ENCODE measurements at regions not wholly inside any gene's neighbourhood (a gene's known extent, or its start where the extent isn't known, plus 50 kb on each side); places are given as distances from the start of the nearest gene placed in this dataset.

DNA sequence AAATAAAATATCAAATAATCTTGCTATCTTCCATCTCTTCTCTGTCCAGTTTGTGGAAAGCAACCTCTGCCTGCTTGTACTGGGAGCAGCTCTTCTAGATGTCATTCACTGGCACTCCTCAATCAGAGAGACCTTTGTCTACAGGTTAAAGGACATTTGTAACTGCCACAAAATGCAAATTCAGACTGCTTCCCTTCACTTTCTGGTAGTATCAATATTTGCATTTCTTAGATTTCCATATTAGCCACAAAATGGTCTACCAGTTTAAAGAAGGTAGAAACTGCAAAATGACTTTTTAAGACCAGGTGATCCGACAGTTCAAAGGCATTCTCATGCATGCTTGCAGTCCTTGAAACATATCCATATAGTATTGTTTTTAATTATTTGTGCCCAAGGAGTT lies 51.7 kb upstream of the RCN1 start:
- no peak for DNase-seq (ENCODE audit: low spot score)

DNA sequence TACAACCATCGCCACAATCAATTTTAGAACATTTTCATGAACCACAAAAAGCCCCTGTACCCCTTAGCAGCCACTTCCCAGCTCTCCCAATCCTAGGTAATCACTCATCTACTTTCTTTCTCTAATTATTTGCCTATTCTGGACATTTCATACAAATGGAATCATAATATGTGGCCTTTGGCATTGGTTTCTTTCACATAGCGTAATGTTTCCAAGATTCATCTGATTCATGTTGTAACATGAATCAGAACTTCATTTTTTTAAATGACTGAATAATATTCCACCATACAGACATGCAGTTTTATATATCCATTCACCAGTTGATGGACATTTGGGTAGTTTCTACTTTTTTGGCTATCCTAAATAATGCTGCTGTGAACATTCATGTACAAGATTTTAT lies 56.2 kb upstream of the RCN1 start:
- DNase-seq (ENCODE audit: low spot score): no peak

DNA sequence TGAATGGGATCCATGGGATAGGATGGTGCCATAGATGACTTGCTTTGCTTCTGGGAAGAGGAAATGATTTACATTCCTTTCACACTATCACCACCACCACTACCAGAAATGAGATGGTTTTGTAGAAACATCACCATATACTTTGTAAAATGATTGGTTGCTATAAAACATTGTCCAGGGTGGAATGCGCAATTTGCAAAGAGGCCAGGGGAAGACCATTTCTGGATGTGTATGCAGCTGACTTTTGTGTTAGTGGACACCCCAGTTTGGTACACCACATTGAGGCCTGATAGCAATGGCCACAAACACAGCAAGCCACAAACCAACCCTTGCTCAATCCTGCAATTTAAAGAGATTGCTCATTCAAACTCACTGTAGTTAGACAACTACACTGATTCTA lies 56.7 kb upstream of the RCN1 start:
- peak; percentile 86 for DNase-seq (ENCODE audit: low spot score)

DNA sequence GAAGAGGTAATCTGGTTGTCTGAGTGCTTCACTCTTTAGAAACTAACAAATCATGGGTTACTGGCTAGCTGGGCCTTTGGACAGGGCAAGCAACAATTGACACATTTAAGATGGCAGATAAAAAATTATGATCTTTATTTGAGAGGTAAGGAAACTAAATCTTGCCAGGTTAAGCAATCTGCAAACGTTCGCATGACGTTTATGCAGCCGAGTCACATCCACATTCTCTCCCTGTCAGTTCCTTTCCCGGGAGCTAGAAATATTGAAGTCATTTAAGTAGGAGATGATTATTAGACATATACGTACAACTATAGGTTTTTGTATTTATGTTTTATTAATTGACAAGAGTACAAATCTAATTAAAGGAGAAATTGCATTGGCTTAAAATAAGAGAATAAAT lies 57.4 kb upstream of the RCN1 start:
- no peak for DNase-seq (ENCODE audit: low spot score)

DNA sequence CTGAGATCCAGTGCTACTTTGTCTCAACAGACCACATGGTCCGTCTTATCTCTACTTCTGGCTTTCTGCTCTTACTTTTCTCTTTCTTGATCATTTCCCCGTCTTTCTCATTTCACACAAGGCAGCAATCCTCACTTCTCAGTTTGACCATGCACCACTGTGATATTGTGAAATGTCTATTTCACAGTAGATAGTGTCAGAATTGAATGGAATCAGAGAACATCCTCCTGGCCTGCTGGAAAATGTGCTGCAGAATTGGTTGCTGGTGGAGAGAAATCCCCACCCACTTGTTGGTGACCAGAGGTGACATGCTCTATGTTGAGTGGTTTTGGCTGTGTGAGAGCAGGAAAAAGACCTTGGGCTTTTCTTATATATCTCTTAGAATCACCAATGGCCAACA lies 57.8 kb upstream of the RCN1 start:
- DNase-seq (ENCODE audit: low spot score): no peak

DNA sequence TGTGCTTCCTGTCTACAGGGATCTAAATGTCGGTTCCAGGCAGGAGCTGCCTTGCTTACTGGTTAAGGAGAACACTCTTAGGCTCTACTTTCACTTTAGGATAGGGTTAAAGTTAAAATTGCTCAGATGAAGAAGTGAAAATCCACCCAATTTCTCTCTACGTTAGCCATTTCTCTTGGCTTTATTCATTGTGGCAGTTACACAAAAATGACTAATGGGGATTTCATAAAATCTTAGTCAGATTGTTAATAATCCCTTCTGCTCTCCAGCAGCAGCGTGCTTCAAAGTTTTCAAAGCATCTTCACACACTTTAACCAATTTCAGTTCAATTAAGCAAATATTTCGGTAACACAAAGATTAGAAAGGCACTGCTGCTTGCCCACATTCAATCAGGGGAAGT lies 58.4 kb upstream of the RCN1 start:
- DNase-seq (ENCODE audit: low spot score): no peak

DNA sequence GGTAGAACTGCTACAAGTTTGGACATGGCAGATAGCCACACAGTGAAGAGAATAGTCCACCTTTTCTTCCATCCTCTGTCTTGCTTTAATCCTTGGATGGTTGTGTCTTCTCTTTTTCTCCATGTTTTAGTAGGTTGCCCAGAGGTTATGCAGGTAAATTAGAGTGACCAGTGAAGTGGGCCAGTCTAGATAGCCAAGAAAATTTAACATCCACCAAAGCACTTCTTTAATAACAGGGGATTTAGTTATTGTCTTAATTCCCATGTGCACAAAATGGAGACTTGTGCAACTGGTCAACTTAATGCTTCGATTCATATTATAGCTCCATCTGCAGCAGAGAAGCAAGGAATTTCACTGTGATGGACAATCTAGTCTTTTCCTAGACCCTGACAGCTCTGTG lies 58.8 kb upstream of the RCN1 start:
- DNase-seq (ENCODE audit: low spot score): no peak

DNA sequence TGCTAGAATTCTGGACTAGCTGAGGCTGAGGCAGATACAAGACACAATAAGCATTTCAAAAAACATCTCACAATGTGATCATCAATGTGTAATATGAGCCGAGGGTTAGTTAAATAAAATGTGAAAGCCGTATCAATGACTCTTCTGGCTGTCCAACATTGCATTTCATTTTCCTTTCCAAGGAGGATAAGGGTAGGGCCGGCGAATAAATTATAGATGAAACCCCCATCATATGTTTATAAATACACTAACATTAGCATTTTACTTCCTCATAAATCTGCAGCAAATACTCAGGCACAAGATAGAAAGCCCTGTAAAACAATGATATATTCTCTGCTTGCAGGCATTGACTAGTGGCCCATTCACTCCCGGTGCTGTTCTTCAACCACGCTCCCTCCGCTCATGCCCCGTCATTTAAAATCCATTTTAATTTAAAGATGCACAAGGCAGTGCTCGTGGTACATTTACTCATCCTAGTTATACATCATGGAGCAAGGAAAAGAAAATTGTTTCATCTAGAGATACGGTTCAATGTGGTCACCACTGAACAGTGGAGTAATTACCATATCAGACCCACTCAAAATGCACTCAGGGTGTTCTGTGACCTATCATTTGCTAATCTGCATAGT lies 59.9 kb upstream of the RCN1 start:
- DNase-seq (ENCODE audit: low spot score): no peak

DNA sequence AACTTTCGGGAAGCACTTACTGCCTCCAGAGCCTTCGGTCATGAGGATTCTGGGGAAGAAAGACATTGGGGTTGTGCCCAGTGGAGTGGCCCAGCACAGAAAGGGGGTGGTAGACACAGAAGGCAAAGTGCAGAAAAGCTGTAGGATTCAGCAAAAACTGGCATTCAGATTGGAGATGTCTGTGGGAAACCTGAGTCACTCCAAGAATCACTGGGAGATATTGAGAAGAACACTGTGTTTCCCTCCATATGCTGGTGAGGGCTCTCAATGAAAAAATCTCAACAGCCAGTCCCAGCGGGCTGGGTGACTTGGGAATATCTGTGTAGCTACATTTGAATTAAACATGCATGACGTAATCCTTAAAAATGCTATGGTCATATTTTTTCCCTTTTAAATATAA lies 61.2 kb upstream of the RCN1 start:
- peak; percentile 35 for DNase-seq (ENCODE audit: low spot score)

DNA sequence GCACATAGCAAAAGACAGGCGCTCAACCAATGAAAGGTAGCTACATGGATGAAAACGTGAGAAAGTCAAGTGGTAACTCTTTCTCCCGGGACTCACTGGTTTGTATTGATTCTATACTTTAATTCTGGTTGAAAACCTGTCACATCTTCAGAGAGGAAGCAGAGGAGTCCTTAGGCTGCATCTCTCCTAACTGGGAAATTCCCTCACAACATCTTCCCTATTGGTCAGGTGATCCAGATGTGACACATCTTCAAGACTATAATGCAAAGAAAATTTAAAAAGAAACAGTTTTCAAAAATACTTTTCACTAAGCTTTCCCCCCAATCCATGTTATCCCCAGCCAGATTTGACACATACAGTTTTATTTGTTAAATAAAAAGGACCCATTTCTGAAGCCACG lies 62.7 kb upstream of the RCN1 start:
- DNase-seq (ENCODE audit: low spot score): no peak

DNA sequence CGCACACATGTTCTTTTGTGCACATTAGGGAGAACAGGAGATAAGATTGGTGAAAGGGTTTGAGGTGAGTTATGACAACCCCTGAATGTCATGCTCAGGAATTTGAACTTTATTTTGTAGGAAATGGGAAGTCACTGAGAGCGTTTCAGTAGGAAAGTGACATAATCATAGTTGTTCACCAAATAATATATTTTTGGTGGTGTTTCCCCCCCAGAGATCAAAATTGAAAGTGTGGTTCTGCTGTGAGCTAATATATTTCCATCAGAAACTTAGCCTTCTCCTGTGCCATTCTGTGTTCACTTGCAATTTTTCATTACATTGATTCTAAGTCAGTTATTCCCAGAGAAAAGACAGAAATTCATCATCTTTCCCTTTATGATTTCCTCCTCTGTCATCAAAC lies 64.1 kb upstream of the RCN1 start:
- DNase-seq (ENCODE audit: low spot score): no peak

DNA sequence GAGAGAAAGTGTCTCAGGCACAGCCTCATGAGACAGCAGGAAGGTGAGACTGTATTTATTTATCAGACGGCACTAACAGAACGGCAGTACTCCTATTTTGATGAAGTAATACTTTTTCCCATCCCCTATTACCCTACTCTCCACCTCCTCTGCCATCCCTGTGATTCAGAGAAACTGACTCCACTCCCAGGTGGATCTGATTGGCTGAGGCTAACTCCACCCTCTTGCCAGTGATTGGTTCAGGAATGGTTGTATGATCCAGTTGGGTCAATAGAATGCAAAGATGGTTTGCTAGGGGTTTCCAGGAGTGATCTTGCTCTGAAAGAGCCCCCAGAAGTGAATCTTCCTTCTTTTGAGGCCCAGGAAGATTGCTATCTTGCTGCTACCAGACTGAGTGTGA lies 65.9 kb upstream of the RCN1 start:
- DNase-seq (ENCODE audit: low spot score): no peak

DNA sequence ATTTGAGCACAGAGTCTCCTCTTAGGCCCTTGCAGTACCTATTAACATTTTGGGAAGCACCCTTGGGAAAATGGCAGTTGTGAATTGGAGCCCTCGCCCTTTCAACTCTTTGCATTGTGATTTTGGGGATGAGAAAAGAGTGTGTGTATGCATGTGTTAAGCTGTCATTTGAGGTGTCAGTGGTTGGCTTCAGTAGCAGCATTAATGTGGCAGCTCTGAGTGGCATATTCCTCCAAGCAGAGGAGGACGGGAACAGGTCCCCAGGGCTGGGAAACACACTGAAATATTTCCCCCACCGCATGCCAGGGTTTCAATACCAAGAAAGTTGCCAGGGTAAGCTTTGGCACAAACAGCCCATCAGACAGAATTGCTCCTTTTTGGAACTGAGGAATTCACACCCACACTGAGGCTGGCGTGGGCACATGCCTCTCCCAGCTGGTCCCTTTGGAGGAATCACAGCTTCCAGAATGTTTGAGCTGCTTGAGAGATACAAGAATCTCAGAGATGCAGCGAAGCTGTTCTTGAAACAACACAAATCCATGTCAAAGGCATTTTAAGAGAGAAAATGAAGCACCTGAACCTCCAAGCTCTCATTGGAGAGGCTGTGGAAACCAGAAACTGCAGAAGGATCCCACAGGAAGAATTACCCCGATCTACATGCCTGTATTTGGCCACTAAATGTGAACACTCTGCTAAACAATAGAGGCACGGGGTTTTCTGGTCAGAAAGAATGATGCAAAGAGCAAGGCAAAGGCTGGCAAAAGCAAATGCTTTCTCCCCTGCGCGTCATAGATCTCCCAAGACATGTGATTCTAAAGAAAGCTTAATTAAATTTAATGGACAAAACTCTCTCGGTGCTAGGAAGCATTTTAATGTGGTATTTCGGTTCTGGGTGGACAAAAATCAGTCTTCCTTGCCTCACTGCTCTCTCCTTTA lies 67.2 kb upstream of the RCN1 start:
- no peak for DNase-seq (ENCODE audit: low spot score)

DNA sequence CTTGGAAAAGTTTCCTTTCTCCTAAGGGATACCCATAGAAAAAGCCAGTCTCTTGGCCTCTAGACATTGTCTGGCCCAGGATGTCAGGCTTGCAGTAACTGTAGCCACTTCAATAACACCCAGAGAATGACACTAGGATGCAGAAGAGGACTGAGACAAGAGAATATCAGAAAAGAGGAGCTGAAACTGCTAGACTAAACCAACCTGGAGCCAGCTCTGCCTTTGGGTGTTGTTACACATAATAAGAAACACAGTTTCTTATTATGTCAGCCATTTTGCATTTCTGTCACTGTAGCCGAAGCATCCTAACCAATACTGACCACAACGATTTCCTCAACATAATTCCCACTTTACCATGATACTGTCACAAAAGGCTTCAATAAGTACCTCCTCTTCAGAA lies 72.2 kb upstream of the RCN1 start:
- no peak for DNase-seq (ENCODE audit: low spot score)

DNA sequence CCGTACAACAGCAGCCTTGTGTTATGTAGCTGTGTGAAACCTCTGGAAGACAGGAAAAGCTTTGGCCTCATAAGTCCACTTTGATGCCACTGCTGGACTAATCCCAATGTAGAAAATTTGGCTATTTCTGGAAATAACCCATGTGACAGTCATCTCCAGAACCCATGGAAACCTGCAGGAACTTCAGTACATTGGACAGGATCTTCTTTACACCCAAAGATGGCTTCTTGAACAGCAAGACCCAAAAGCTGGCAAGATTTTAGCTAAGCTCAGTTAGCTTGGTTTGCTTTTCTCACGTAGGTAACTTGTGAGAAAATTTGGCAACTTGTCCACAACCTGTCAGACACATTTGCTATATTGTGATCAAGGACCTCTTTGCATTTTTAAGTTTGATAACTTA lies 74.8 kb upstream of the RCN1 start:
- no peak for DNase-seq (ENCODE audit: low spot score)

DNA sequence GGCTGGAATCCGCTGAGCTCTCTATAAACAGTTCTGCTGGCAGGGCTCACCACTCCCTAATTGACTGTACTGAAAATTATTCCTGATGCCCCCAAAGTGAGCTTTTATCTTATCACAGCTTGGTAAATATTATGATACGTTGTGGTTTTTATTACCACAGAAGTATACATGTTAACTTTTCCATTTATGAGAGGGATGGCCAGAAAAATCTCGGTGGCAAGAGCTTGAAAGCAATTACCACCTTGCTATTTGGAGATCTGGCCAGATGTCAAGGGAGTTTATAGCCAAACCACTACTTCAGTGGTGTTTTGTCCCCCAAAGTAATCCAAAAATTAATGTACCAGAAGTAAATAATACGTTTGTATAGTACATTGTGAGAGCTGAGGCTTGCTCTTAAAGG lies 75.4 kb upstream of the RCN1 start:
- no peak for DNase-seq (ENCODE audit: low spot score)

DNA sequence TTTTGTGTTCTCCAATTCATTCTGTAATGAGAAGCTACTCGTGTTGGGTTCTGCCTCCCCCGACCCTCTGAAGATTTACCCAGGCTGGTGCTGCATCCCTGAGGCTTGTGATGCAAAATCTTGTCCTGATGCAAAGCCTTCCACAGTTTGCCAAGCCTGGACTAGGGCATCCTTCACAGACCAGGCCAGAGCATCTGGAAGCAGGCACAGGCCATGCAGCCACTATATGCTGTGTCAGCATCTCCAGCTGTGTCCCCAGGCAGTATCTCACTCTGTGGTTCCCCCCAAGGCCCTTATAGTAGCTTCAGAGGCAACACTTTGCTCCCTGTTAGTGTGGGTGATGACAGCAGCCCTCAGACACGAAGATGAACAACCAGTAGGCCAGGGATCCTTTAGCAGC lies 77.3 kb upstream of the RCN1 start:
- DNase-seq (ENCODE audit: low spot score): no peak

DNA sequence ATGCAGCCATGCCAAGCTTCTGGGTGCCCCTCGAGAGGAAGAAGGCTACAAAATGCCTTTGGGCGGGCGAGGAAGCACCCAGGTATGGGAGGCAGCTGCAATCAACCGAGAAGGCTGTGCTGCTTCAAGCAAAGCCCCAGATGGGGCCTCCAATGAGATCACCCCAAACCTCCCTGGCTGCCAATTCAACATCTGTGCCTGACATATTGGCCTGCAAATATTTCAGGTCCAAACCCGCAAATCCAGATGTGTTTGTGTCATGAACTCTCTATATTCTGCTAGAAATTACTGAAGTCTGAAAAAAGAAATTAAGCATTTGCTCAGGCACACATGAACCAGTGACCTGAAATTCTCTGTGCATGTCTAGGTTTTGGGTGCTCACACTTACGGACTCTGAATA lies 78.8 kb upstream of the RCN1 start:
- DNase-seq (ENCODE audit: low spot score): no peak

DNA sequence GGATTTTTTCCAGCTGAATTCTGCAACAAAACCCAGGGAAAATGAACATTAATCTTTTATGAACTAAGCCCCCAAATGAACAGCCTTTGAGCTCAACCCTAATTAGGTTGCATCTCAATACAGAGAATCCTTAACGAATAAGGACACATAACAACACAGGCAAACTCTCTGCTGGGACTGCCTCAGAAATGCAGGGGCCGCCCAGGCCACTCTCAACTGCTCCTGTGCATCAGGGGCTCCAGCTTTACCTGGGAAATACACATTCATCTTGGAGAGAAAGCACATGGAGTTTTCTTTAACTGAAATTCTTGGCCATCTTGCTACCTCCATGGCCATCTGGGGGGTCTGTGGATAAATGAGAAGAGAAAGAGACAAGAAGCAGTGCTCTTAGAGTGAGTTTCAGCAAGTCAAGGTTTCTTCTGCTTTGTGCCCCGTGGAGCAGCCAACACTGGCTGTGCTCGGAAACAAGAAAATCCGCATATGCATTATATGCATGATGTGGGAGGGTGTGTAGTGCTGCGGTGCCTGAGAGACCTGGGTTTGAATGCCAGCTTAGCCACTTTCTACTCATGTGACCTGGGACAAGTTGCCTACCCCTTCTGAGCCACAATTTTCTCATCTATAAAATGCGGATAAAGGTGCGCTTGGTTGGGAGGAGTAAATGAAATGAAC lies 81.9 kb upstream of the RCN1 start:
- no peak for DNase-seq (ENCODE audit: low spot score)

DNA sequence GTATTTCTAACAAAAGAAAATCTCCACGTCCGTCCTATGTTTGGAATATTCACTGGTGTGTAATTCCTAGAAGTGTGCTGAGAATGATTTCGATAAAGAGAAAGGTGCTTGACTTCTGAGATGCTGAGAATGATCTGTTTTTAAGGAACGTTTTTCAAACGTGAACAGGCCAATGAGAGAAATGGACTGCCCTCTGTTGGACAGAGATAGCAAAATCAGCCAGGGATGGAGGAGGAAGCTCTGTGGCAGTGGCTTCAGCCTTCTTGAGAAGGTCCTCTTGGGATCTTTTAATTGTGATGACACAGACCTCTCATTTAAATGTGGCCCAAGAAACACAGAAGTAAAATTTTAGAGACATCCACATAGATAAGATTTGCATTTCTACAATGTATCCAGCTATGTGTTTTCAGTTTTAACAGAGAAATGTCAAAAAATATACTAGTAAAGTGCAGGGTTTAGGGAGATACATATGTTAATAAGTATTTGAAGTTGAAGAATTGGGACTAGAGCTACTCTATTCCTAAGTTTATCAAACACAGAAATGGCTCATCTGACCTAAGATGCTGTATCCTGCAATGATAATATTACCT lies 84.0 kb upstream of the RCN1 start:
- DNase-seq (ENCODE audit: low spot score): peak; percentile 72

DNA sequence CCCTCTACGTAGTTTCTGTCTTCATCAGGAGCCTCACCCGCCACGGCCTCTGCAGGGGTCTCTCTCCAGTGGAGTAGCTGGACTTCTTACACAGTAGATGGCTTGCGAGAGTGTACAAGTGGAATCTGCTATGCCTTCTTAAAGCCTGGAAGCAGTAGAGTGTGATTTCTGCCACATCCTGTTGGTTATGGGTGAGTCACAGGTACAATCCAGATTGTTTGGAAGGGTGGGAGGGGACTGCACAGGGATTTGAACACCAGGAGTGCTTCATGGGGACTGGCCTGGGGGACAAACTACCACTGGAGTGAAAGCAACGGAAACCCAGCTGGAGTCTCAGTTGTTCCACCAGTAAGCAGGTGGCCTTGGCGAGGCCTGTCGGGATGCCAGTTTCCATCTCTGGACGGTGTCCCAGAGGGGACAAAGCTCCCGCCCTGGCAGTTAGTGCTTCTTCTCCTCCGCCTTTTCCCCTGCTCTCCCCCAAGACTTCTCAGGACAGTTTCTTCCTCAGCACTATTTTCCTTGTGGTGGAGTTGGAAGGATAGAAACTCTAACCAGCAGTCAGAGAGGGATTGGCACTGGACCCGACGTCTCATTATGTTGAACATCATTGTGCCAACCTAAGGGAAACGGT lies 85.0 kb upstream of the RCN1 start:
- no peak for DNase-seq (ENCODE audit: low spot score)

DNA sequence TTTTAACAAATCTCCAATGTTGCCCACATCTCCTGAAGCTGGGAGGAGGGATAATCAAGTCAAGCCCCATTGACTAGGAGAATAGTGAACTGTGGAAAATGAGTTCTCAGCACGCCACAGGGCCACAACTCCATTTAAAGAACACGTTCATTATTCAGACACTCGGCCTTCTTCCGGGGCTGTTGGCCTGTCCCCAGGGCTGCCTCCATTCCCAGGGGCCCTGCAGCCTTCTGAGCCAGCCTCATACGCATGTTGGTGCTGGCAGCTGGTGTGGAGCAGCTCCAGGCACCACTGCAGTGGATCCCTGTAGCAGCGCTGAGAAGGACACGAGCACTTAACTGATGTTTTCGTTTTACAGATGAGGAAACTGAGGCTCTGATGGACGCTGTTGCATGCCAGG lies 87.5 kb upstream of the RCN1 start:
- DNase-seq (ENCODE audit: low spot score): no peak
